HCT116 (cell line): ENCODE measurements at regions not wholly inside any gene's neighbourhood (a gene's known extent, or its start where the extent isn't known, plus 50 kb on each side); places are given as distances from the start of the nearest gene placed in this dataset.

Experiments
- ATAC-seq: fragments of 200-7000 bp; cut with Tn5 transposase; 2 replicates; pipeline ENCODE4 v1.9.1; 2020; ENCODE audit warnings: mild to moderate bottlenecking, moderate library complexity
- BruUV-seq: library from RNA; stranded (reverse); fragments of 400-500 nt; replicated peaks from 2 replicates; lab custom pipeline; 2021; lab: Mats Ljungman, UMichigan
- CTCF ChIA-PET: fragments of 300-600 bp; sonication (Branson Sonifier 250); formaldehyde crosslinking; loops from one replicate; lab custom pipeline; 2021; ENCODE audit warnings: antibody characterized with exemption; lab: Charles Lee
- POLR2A ChIA-PET: fragments of 300-600, 350-600 bp; sonication (Branson Sonifier 250); formaldehyde crosslinking; loops from one replicate; lab custom pipeline; 2021; ENCODE audit warnings: antibody characterized with exemption; lab: Charles Lee
- RAD21 ChIA-PET, 2 experiments: fragments of 300-600 bp; sonication (Branson Sonifier 250); formaldehyde crosslinking; loops; one replicate each; lab custom pipeline; 2023; ENCODE audit warnings: low total read pairs in 2 of 2; ENCODE audit not compliant: uncharacterized antibody in 2 of 2, unreplicated experiment in 2 of 2, low non-redundant PET in 1 of 2; lab: Charles Lee
- DNase-seq: peaks from one replicate; pipeline ENCODE4 v3.0.0-alpha.2; 2010; ENCODE audit warnings: low read depth, low spot score
- H2AFZ ChIP-seq: fragments of 200-600 bp; shearing (Covaris generic), sonication (generic); 2 replicates; pipeline ENCODE4 v1.6.1; 2017; ENCODE audit warnings: low read depth, mixed run types, mixed read lengths, antibody characterized with exemption, low read length; ENCODE audit not compliant: poor library complexity, severe bottlenecking
- H3K27ac ChIP-seq: 2 replicates; pipeline ENCODE4 v1.5.1; 2012; ENCODE audit warnings: low read depth, low read length
- H3K27me3 ChIP-seq: fragments of 200-600 bp; sonication (generic); 2 replicates; pipeline ENCODE4 v1.6.1; 2016; ENCODE audit warnings: mixed run types, low read length, mixed read lengths; ENCODE audit not compliant: insufficient read depth
- H3K36me3 ChIP-seq, 2 experiments: fragments of 200-500 bp in 1 of 2; fragments of 200-600 bp in 1 of 2; sonication (Bioruptor generic) in 1 of 2; sonication (generic) in 1 of 2; 2 replicates each; pipeline versions ENCODE4 v1.5.1 to v1.6.1; 2014 to 2016; ENCODE audit warnings: low read length in 2 of 2, inconsistent platforms in 1 of 2, mixed read lengths in 1 of 2, mixed run types in 1 of 2; ENCODE audit not compliant: insufficient read depth in 2 of 2, control insufficient read depth in 1 of 2
- H3K4me1 ChIP-seq, 2 experiments: fragments of 200-600 bp in 1 of 2; sonication (generic) in 1 of 2; 2 replicates each; pipeline versions ENCODE4 v1.5.1 to v1.6.1; 2012 to 2017; ENCODE audit warnings: low read length in 2 of 2, inconsistent platforms in 1 of 2, mild to moderate bottlenecking in 1 of 2, mixed read lengths in 1 of 2, mixed run types in 1 of 2, moderate library complexity in 1 of 2; ENCODE audit not compliant: insufficient read depth in 2 of 2, control insufficient read depth in 1 of 2
- H3K4me2 ChIP-seq: fragments of 200-600 bp; sonication (generic); 2 replicates; pipeline ENCODE4 v1.6.1; 2017; ENCODE audit warnings: mixed run types, low read length, mixed read lengths
- H3K4me3 ChIP-seq, 2 experiments: fragments of 200-600 bp in 1 of 2; sonication (generic) in 1 of 2; replicated peaks in 1 of 2; 2 replicates each; pipeline ENCODE4 v1.5.1; 2011 to 2016; ENCODE audit warnings: low read length in 2 of 2, control low read depth in 1 of 2, low read depth in 1 of 2, mild to moderate bottlenecking in 1 of 2, mixed read lengths in 1 of 2, mixed run types in 1 of 2
- H3K79me2 ChIP-seq: fragments of 200-600 bp; sonication (generic); 2 replicates; pipeline ENCODE4 v1.6.1; 2017; ENCODE audit warnings: mild to moderate bottlenecking, mixed run types, low read length, moderate library complexity, mixed read lengths; ENCODE audit not compliant: insufficient read depth
- H3K9ac ChIP-seq: fragments of 200-600 bp; sonication (generic); 2 replicates; pipeline ENCODE4 v1.6.1; 2016; ENCODE audit warnings: low read length, mixed read lengths
- H3K9me2 ChIP-seq: fragments of 200-600 bp; sonication (generic), shearing (Covaris generic); 2 replicates; pipeline ENCODE4 v1.6.1; 2017; ENCODE audit warnings: mixed run types, mild to moderate bottlenecking, moderate library complexity; ENCODE audit not compliant: insufficient read depth
- H3K9me3 ChIP-seq, 2 experiments: fragments of 200-500 bp in 1 of 2; fragments of 200-600 bp in 1 of 2; sonication (Bioruptor generic) in 1 of 2; sonication (generic) in 1 of 2; 2 replicates each; pipeline ENCODE4 v1.6.1; 2014 to 2017; ENCODE audit warnings: low read length in 2 of 2, mixed read lengths in 2 of 2, inconsistent platforms in 1 of 2, low read depth in 1 of 2, mild to moderate bottlenecking in 1 of 2, mixed run types in 1 of 2, moderate library complexity in 1 of 2; ENCODE audit not compliant: control insufficient read depth in 1 of 2, insufficient read depth in 1 of 2
- H4K20me1 ChIP-seq: fragments of 200-600 bp; sonication (generic), shearing (Covaris generic); 2 replicates; pipeline ENCODE4 v1.6.1; 2017; ENCODE audit warnings: mixed run types, mild to moderate bottlenecking, moderate library complexity; ENCODE audit not compliant: insufficient read depth
- CEBPB ChIP-seq: IDR thresholded peaks from 2 replicates; pipeline ENCODE4 v1.6.1; 2012; ENCODE audit warnings: low read depth
- EGR1 ChIP-seq: IDR thresholded peaks from 2 replicates; pipeline ENCODE4 v1.6.1; 2012; ENCODE audit warnings: low read depth
- FOSL1 ChIP-seq: IDR thresholded peaks from 2 replicates; pipeline ENCODE4 v1.6.1; 2012; ENCODE audit warnings: low read depth
- JUND ChIP-seq: IDR thresholded peaks from 2 replicates; pipeline ENCODE4 v1.6.1; 2012
- POLR2A ChIP-seq: IDR thresholded peaks from 2 replicates; pipeline ENCODE4 v1.7.0; 2011; ENCODE audit warnings: borderline replicate concordance; ENCODE audit not compliant: insufficient read depth, insufficient read length; ENCODE audit errors: extremely low read depth
- SP1 ChIP-seq: IDR thresholded peaks from 2 replicates; pipeline ENCODE4 v1.6.1; 2012; ENCODE audit warnings: low read depth
- SRF ChIP-seq: IDR thresholded peaks from 2 replicates; pipeline ENCODE4 v1.6.1; 2012; ENCODE audit warnings: low read depth
- ZFX ChIP-seq: fragments of 450-650 bp; IDR thresholded peaks from 2 replicates; pipeline ENCODE4 v1.6.1; 2017
- ZNF274 ChIP-seq: fragments of 200-500 bp; sonication (Bioruptor generic); IDR thresholded peaks from 2 replicates; pipeline ENCODE4 v1.6.1; 2014; ENCODE audit warnings: mild to moderate bottlenecking, low read depth, low read length, inconsistent platforms
- intact Hi-C: fragments of 100-400 bp; cut with micrococcal nuclease; formaldehyde crosslinking; loops from 2 replicates; pipeline ENCODE4 v1.10.0; 2022
- TF ChIP-seq, protein P1 (sequence below): IDR thresholded peaks from 2 replicates; pipeline ENCODE4 v1.6.1; 2012; ENCODE audit warnings: low read depth
- TF ChIP-seq, protein P2 (sequence below): IDR thresholded peaks from 2 replicates; pipeline ENCODE4 v1.6.1; 2011; ENCODE audit warnings: mild to moderate bottlenecking, low read length, moderate library complexity; ENCODE audit not compliant: insufficient replicate concordance; ENCODE audit errors: extremely low read depth

DNA sequence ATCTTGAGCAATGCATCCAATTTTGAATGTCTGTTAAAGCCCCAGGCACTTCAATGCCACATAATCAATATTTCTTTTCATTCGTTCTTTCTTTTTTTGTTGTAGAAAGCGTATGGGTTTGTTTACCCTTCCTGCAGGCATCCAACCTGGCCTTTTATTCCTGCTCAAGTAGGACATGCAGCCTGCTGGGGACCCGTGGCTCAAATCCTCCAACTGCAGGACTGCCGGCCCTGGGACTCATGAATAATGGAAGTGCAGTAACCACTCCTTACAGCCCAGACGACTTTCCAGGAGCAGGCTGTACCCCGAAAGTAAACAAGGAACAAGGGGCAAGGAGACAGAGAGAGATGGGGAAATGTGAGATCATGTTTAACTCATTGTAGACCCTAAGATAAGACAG, 126.4 kb downstream of the SALL1 start:
- no TSS peak for BruUV-seq
- no peak for ATAC-seq
- CTCF ChIA-PET, result no interaction called here

More for the DNA sequence above, 126.4 kb downstream of the SALL1 start:
- no peaks in the 10 kb centered on the region for H3K9me2 ChIP-seq
- H3K27me3 ChIP-seq, result peaks cover 17% of the 10 kb centered on the region
- no peaks in the 10 kb centered on the region for H3K79me2 ChIP-seq
- no peak overlapping the region for H2AFZ ChIP-seq
- no peaks in the 10 kb centered on the region for H3K36me3 ChIP-seq
- DNase-seq, result no peak
- intact Hi-C loops, result no loop called here
- no peak overlapping the region for H3K4me2 ChIP-seq
- no peaks in the 10 kb centered on the region for H4K20me1 ChIP-seq
- no peak overlapping the region for H3K27ac ChIP-seq
- TF ChIP-seq, protein P1, sequence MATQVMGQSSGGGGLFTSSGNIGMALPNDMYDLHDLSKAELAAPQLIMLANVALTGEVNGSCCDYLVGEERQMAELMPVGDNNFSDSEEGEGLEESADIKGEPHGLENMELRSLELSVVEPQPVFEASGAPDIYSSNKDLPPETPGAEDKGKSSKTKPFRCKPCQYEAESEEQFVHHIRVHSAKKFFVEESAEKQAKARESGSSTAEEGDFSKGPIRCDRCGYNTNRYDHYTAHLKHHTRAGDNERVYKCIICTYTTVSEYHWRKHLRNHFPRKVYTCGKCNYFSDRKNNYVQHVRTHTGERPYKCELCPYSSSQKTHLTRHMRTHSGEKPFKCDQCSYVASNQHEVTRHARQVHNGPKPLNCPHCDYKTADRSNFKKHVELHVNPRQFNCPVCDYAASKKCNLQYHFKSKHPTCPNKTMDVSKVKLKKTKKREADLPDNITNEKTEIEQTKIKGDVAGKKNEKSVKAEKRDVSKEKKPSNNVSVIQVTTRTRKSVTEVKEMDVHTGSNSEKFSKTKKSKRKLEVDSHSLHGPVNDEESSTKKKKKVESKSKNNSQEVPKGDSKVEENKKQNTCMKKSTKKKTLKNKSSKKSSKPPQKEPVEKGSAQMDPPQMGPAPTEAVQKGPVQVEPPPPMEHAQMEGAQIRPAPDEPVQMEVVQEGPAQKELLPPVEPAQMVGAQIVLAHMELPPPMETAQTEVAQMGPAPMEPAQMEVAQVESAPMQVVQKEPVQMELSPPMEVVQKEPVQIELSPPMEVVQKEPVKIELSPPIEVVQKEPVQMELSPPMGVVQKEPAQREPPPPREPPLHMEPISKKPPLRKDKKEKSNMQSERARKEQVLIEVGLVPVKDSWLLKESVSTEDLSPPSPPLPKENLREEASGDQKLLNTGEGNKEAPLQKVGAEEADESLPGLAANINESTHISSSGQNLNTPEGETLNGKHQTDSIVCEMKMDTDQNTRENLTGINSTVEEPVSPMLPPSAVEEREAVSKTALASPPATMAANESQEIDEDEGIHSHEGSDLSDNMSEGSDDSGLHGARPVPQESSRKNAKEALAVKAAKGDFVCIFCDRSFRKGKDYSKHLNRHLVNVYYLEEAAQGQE, result no peak
- no peak for TF ChIP-seq POLR2A
- no peak for TF ChIP-seq ZNF274
- TF ChIP-seq, protein P2, sequence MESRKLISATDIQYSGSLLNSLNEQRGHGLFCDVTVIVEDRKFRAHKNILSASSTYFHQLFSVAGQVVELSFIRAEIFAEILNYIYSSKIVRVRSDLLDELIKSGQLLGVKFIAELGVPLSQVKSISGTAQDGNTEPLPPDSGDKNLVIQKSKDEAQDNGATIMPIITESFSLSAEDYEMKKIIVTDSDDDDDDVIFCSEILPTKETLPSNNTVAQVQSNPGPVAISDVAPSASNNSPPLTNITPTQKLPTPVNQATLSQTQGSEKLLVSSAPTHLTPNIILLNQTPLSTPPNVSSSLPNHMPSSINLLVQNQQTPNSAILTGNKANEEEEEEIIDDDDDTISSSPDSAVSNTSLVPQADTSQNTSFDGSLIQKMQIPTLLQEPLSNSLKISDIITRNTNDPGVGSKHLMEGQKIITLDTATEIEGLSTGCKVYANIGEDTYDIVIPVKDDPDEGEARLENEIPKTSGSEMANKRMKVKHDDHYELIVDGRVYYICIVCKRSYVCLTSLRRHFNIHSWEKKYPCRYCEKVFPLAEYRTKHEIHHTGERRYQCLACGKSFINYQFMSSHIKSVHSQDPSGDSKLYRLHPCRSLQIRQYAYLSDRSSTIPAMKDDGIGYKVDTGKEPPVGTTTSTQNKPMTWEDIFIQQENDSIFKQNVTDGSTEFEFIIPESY, result no peak
- no peak for TF ChIP-seq CEBPB
- no peak for TF ChIP-seq EGR1
- TF ChIP-seq ZFX, result no peak
- no peak for TF ChIP-seq SRF
- TF ChIP-seq JUND, result no peak
- no peak for TF ChIP-seq SP1
- TF ChIP-seq FOSL1, result no peak
- RAD21 ChIA-PET, result no interaction called here
- H3K9ac ChIP-seq, result no peak overlapping the region
- no peak overlapping the region for H3K4me3 ChIP-seq
- H3K4me1 ChIP-seq, result no peaks in the 10 kb centered on the region
- POLR2A ChIA-PET, result no interaction called here
- no peaks in the 10 kb centered on the region for H3K9me3 ChIP-seq
